IPS-20b (cell line): ENCODE measurements at regions not wholly inside any gene's neighbourhood (a gene's known extent, or its start where the extent isn't known, plus 50 kb on each side); places are given as distances from the start of the nearest gene placed in this dataset.

Experiments used
- H3K27ac ChIP-seq: one replicate; pipeline ENCODE4 v1.5.1; 2013; ENCODE audit warnings: low read length
- H3K27me3 ChIP-seq: 2 replicates; pipeline ENCODE4 v1.6.1; 2013; ENCODE audit warnings: mild to moderate bottlenecking, low read length, inconsistent platforms; ENCODE audit not compliant: insufficient read depth
- H3K36me3 ChIP-seq: 2 replicates; pipeline ENCODE4 v1.6.1; 2013; ENCODE audit warnings: low read depth, mild to moderate bottlenecking, inconsistent platforms, low read length, moderate library complexity; ENCODE audit not compliant: insufficient read depth
- H3K4me1 ChIP-seq: 2 replicates; pipeline ENCODE4 v1.6.1; 2013; ENCODE audit warnings: mild to moderate bottlenecking, control low read depth, inconsistent platforms, low read length, moderate library complexity; ENCODE audit not compliant: insufficient read depth
- H3K4me3 ChIP-seq: 2 replicates; pipeline ENCODE4 v1.5.1; 2013; ENCODE audit warnings: mild to moderate bottlenecking, low read length, inconsistent platforms
- H3K9ac ChIP-seq: 2 replicates; pipeline ENCODE4 v1.6.1; 2013; ENCODE audit warnings: low read depth, mild to moderate bottlenecking, inconsistent platforms, low read length, moderate library complexity
- H3K9me3 ChIP-seq: 2 replicates; pipeline ENCODE4 v1.6.1; 2013; ENCODE audit warnings: mild to moderate bottlenecking, low read depth, low read length, inconsistent platforms; ENCODE audit not compliant: insufficient read depth

- no peaks in the 10 kb centered on the region for H3K9me3 ChIP-seq
- no peaks in the 10 kb centered on the region for H3K4me1 ChIP-seq
- H3K27me3 ChIP-seq: no peaks in the 10 kb centered on the region
- H3K9ac ChIP-seq: no peak overlapping the region
- no peak overlapping the region for H3K27ac ChIP-seq
- H3K4me3 ChIP-seq: no peak overlapping the region
- no peaks in the 10 kb centered on the region for H3K36me3 ChIP-seq
Observed at GRCh38 chr2:226411727-226412360, 387.8 kb downstream of the IRS1 start.

DNA sequence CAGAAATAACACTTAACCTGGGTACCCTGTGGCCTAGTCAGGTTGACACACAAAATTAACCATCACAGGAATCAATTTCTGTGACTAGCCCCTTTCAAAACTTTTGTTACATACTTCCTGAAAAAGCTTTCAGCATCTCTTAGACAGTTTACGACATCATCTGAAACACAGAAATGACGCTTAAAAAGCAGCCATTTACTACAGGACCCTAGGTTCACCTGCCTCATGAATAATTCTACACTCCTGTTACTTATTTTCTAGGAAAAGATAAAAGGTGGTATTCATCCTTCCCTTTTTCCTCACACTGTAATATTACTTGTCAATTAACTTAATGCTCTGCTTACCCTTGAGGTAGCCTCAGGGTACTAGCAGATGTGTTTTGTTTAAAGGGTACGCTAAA is 388.4 kb downstream of the IRS1 start:
- no peak overlapping the region for H3K27ac ChIP-seq
- H3K4me3 ChIP-seq: no peak overlapping the region
- H3K9ac ChIP-seq: no peak overlapping the region
- no peaks in the 10 kb centered on the region for H3K36me3 ChIP-seq
- no peaks in the 10 kb centered on the region for H3K27me3 ChIP-seq
- H3K9me3 ChIP-seq: no peaks in the 10 kb centered on the region
- no peaks in the 10 kb centered on the region for H3K4me1 ChIP-seq

GRCh38 chr2:226410247-226410835 is 389.3 kb downstream of the IRS1 start:
- Histone ChIP-seq H3K4me1 (no peaks in the 10 kb centered on the region), H3K9me3 (no peaks in the 10 kb centered on the region), H3K36me3 (no peaks in the 10 kb centered on the region), H3K27ac (no peak overlapping the region), H3K9ac (no peak overlapping the region), H3K4me3 (no peak overlapping the region), H3K27me3 (no peaks in the 10 kb centered on the region)

DNA sequence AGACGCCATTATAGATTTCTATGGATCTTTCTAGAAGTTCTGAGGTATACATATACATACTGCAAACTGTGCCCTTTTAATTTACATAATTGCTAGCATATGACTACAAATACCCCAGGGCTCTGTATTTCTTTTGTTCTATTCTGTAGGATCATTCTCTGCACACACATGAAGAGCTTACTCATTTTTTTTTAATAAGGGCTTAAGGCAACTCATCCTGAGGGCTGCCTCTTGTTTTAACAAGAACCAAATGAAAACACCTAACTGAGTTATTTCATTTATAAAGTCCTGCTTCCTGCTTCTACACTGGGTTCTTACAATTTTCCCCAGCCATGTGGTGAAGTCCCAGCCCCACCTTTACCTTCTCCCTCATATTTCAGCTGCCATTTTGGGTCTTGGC is 390.5 kb downstream of the IRS1 start:
- H3K9ac ChIP-seq: no peak overlapping the region
- no peak overlapping the region for H3K27ac ChIP-seq
- no peaks in the 10 kb centered on the region for H3K9me3 ChIP-seq
- H3K27me3 ChIP-seq: no peaks in the 10 kb centered on the region
- H3K4me3 ChIP-seq: no peak overlapping the region
- no peaks in the 10 kb centered on the region for H3K4me1 ChIP-seq
- H3K36me3 ChIP-seq: no peaks in the 10 kb centered on the region

GRCh38 chr2:226408141-226408540 is 391.5 kb downstream of the IRS1 start:
- no peaks in the 10 kb centered on the region for H3K36me3 ChIP-seq
- no peak overlapping the region for H3K27ac ChIP-seq
- no peak overlapping the region for H3K9ac ChIP-seq
- no peak overlapping the region for H3K4me3 ChIP-seq
- H3K4me1 ChIP-seq: no peaks in the 10 kb centered on the region
- no peaks in the 10 kb centered on the region for H3K9me3 ChIP-seq
- no peaks in the 10 kb centered on the region for H3K27me3 ChIP-seq

DNA sequence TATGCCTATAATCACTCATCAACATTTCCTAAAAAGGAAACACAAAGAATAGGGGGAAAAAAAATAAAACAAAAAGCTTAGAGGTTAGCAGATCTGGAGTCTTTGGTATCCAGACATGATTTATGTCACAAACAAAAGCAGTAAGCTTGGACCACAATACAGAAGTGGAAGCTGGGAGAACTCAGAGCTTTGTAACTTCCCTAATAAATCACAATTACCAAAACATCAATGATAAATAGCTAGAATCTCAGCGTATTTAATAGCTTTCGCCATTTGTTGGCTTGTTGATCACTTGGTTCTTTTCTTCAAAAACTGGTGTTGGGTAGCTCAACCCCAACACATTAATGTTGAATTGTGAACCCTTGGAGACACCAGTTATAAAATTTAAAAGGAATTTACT is 392.5 kb downstream of the IRS1 start:
- no peaks in the 10 kb centered on the region for H3K9me3 ChIP-seq
- no peaks in the 10 kb centered on the region for H3K4me1 ChIP-seq
- H3K27ac ChIP-seq: no peak overlapping the region
- no peak overlapping the region for H3K4me3 ChIP-seq
- no peak overlapping the region for H3K9ac ChIP-seq
- H3K27me3 ChIP-seq: no peaks in the 10 kb centered on the region
- H3K36me3 ChIP-seq: no peaks in the 10 kb centered on the region

GRCh38 chr2:226405465-226405864 is 394.2 kb downstream of the IRS1 start:
- Histone ChIP-seq H3K4me3 (no peak overlapping the region), H3K36me3 (no peaks in the 10 kb centered on the region), H3K27me3 (no peaks in the 10 kb centered on the region), H3K9me3 (no peaks in the 10 kb centered on the region), H3K4me1 (no peaks in the 10 kb centered on the region), H3K9ac (no peak overlapping the region), H3K27ac (no peak overlapping the region)

- no peaks in the 10 kb centered on the region for H3K4me1 ChIP-seq
- H3K27ac ChIP-seq: no peak overlapping the region
- no peak overlapping the region for H3K4me3 ChIP-seq
- H3K9ac ChIP-seq: no peak overlapping the region
- H3K36me3 ChIP-seq: no peaks in the 10 kb centered on the region
- no peaks in the 10 kb centered on the region for H3K9me3 ChIP-seq
- H3K27me3 ChIP-seq: no peaks in the 10 kb centered on the region
Observed at GRCh38 chr2:226403369-226403768, 396.3 kb downstream of the IRS1 start.

DNA sequence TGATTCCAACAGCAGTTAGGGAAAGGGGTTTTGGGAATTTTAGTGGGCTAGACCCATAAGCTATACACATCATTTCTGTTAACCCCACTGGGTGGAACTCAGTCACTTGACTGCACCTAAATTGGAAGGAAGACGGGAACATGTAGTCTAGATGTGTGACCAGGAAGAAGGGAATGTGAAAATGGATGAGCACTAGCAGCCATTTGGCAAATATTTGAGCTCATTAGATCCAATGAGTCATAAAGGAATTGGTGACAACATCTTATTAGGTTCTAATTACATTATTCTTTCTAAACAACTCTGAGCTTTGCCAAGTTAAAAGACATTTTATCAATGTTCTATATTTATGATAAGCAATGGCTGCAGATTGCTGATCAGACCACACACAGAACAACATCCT is 400.6 kb downstream of the IRS1 start:
- no peak overlapping the region for H3K27ac ChIP-seq
- H3K4me1 ChIP-seq: no peaks in the 10 kb centered on the region
- no peaks in the 10 kb centered on the region for H3K27me3 ChIP-seq
- H3K4me3 ChIP-seq: no peak overlapping the region
- H3K36me3 ChIP-seq: no peaks in the 10 kb centered on the region
- H3K9me3 ChIP-seq: no peaks in the 10 kb centered on the region
- no peak overlapping the region for H3K9ac ChIP-seq

DNA sequence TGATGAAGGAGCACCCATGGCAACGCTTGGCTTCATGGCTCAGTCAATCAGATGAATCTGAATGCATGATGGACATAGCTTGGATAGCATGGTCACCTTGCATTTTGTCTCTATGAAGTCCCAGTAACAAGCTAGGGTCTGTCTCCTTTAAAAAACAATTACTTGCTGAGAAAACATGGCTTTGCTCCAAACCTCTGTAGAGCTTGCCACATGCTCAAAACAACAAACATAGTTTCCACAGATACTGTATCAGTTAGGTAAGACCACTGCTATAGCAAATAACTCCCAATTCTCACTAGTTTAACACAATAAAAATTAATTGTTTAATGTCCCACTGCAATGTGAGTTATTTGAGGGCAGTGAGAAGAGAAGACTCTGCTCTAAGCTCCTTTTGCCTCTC is 401.0 kb downstream of the IRS1 start:
- Histone ChIP-seq H3K36me3 (no peaks in the 10 kb centered on the region), H3K9ac (no peak overlapping the region), H3K27ac (no peak overlapping the region)

GRCh38 chr2:226396541-226396940 is 403.1 kb downstream of the IRS1 start:
- Histone ChIP-seq H3K4me3 (no peak overlapping the region), H3K27me3 (no peaks in the 10 kb centered on the region), H3K9me3 (no peaks in the 10 kb centered on the region), H3K36me3 (no peaks in the 10 kb centered on the region), H3K27ac (no peak overlapping the region), H3K9ac (no peak overlapping the region), H3K4me1 (no peaks in the 10 kb centered on the region)

More for the DNA sequence above, 401.0 kb downstream of the IRS1 start:
- no peak overlapping the region for H3K4me3 ChIP-seq
- no peaks in the 10 kb centered on the region for H3K9me3 ChIP-seq
- H3K27me3 ChIP-seq: no peaks in the 10 kb centered on the region
- H3K4me1 ChIP-seq: no peaks in the 10 kb centered on the region

GRCh38 chr2:226387499-226387942 is 412.1 kb downstream of the IRS1 start:
- H3K4me1 ChIP-seq: no peaks in the 10 kb centered on the region
- H3K4me3 ChIP-seq: no peak overlapping the region
- no peaks in the 10 kb centered on the region for H3K27me3 ChIP-seq
- H3K27ac ChIP-seq: no peak overlapping the region
- H3K9ac ChIP-seq: no peak overlapping the region
- no peaks in the 10 kb centered on the region for H3K9me3 ChIP-seq
- H3K36me3 ChIP-seq: no peaks in the 10 kb centered on the region
